ENCODE measurements at regions not wholly inside any gene's neighbourhood (a gene's known extent, or its start where the extent isn't known, plus 50 kb on each side); places are given as distances from the start of the nearest gene placed in this dataset.

GRCh38 chr10:88083597-88083989, 220.2 kb downstream of the PTEN start:
- no peak for DNase-seq

DNA sequence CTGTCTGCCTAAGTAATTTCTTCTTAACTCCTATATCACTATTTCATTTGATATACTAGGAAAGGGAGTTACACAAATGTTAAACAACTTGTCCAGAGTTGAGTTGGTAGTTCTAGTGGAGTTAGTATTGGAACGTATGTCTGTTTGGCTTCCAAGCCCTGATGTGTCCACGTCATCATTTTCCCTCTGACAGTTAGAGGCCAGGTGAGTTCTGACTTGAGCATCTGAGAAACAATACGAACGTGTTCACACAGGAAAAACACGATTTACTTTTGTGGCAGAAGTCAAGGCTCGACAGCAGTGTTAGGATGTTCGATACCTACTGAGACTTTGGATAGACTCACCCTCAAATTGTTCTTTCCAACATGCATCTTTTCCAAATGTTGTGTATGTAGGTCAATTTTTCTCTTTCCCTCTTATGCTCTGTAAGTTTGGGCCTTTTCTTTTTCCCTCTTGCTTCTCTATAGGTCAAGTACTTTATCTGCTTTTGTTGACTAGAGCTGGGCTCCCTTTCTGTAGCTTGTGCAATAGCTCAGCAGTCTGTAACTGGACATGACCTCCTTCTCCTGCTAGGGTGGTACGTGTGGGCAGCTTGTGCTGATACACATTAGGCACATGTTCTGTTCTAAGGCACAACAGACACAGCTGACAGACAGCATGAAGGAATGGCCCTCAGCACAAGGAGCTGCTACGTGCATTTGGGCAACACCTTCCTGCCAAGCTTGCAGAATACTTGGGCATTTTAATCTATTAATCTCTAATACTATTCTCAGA, 222.9 kb downstream of the PTEN start:
- no peak for DNase-seq

- DNase-seq = no peak
Observed at GRCh38 chr10:88088441-88089340, 225.3 kb downstream of the PTEN start.

- no peak for DNase-seq
Observed at GRCh38 chr10:88089498-88089897, 226.1 kb downstream of the PTEN start.

- DNase-seq = peak; percentile 76 to 85
Observed at GRCh38 chr10:88090568-88091214, 227.3 kb downstream of the PTEN start.

DNA sequence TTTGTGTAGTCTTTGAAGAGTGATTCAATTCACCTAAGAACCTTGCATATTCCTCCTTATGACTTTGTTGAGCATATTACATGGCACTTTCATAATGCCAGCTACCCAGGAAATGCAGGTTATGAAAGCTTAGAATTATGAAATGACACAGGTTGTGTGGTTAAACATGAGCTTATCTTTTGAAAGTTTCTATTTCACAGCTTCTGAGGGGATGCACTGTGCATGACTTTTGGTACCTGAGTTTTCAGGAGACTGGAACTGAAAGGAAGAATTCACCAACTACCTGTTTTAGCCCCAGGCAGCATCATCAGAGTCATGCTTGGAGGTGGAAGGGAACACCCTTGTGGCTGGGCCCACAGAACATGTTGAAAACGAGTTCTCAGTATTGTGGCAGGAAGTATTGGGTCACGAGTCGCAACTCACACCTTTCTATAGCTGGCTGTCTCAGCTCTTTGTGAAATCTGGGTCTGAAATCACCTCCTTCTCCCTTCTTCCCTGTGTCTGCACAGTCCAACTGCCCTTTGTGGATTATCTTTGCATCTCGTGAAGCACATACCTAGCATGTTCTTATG, 228.2 kb downstream of the PTEN start:
- DNase-seq = peak; percentile 27 to 29

GRCh38 chr10:88092265-88092664, 228.8 kb downstream of the PTEN start:
- no peak for DNase-seq

DNA sequence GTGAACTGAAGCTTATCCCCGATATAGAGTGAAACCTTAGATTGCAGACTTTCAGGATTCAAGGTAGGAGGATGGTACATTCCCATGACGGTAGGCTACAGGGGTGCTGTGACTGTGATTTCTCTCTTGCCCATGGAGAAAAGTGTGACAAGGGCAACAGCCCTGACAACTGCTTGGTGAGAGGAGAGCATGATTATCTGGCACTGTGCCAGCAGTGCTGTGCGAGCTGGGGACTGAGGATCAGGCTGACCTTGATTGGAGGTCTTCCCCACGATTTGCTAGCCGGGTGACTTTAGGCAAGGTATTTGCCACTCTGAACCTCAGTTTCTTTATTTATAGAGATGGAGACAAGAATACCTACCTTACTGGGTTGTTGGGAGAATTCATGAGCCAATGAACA, 229.5 kb downstream of the PTEN start:
- DNase-seq = no peak

- no peak for DNase-seq
Observed at GRCh38 chr10:88094795-88095194, 231.4 kb downstream of the PTEN start.

DNA sequence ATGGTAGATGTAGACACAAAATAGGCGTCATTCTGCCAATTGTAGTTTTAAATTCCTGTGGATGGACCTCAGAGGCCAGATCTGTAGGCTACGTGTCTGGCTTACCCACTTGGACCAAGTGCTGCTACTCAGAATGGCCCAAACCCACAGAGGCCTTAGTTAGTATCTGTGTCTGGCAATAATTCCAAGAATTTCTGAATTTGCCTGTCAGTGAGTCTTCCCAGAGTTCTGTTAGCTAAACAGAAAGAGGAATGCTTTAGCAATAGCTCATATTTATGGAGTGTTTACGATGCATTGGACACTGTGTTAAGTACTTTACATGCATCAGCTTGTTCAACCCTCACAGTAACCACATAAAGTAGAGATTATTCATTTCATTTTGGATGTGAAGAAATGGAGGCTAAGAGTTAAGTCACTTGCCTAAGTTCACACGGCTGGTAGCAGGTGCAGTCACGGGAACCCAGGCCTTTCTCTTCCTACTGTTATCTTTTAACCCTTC, 231.8 kb downstream of the PTEN start:
- DNase-seq = no peak

GRCh38 chr10:88095778-88096431, 232.5 kb downstream of the PTEN start:
- DNase-seq = no peak

- peak in 1 of 2 experiments; percentile 21 for DNase-seq
Observed at GRCh38 chr10:88097092-88097516, 233.7 kb downstream of the PTEN start.

- no peak for DNase-seq
Observed at GRCh38 chr10:88097536-88097935, 234.1 kb downstream of the PTEN start.

DNA sequence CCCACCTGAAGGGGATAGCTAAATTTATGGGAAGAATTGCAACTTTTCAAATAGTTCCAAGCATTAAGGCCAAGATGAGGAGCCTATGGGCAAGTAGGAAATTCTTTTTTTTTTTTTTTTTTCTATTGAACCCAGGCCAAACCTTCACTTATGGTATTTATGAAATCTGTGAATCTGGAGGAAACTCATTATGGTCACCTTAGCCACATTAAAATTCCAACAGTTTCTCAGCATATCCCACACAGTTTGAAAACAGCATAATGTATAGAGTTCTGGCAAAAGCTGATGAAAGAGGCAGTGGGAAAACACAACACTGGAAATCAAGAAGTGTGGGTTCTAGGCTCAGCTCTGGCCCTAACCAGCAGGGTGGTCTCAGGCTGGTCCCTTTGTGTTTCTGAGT, 236.9 kb downstream of the PTEN start:
- DNase-seq = no peak

DNA sequence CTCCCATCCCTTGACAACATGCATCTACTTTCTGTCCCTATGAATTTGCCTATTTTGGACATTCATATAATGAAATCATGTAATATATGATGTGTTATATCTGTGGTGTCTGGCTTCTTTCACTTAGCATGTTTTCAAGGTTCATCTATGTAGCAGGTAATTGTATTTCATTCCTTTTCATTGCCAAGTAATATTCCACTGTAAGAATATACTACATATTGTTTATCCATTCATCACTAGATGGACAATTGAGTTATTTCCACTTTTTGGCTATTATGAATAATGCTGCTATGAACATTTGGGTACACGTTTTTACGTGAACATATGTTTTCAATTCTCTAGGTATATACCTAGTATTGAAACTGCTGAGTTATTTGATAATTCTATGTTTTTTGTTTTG, 238.2 kb downstream of the PTEN start:
- no peak for DNase-seq

GRCh38 chr10:88103576-88103975, 240.2 kb downstream of the PTEN start:
- DNase-seq = no peak

- no peak for DNase-seq
Observed at GRCh38 chr10:88104223-88104622, 240.8 kb downstream of the PTEN start.

DNA sequence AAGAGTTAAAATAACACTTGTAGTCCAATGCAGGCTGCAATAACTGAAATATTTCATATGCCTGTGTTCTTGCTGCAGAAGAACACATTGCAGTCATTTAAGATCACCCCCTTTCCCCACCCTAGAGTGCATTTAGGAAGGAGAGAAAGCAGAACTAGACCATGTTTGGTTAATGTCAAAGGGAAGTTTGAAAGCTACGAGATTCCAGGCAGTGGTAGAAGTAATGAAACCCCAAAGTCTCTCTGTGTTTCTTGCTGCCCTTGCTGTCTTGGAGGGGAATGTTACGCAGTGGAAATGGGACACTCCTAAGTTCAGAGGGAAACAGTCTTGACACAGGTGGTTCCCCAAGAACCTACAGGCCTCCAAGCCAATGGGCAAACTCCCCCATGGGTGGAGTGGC, 242.9 kb downstream of the PTEN start:
- peak; percentile 94 for DNase-seq

DNA sequence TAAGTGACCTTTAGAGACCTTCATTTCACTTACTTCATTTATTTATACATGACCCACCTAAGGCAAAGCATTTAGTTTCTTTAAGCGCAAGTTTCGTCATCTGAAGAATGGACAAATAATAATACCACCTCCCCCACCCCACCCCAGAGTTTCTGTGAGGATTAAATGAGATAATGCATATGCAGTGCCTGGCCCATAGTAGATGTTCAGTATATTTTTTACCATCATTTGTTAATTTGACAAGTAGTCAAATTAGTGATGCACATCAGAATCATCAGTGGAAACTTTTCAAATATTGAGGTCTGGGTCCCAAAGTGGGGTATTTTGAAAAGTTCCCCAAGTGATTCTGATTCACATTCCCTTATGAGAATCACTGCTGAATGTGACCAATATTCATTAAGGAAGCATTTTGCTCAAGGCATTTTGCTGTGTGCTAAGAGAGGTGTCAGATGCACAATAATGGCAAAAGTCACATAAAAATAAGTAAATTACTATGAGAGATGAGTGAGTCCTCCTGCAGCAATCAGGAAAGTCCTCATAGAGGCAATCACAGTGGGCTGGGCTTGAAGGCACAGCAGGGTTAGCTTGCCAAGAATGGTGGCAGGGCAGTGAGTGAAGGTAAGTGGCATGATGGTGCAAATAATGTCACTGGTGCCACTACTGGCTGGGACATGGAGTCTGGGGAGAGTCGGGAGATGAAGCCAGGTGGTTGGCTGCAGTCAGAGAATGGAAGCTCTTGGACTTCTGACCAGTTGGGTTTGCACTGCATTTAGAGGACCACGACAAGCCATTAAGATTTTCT, 244.1 kb downstream of the PTEN start:
- DNase-seq = no peak

- DNase-seq = peak; percentile 95 to 96
Observed at GRCh38 chr10:88108115-88108610, 244.7 kb downstream of the PTEN start.

DNA sequence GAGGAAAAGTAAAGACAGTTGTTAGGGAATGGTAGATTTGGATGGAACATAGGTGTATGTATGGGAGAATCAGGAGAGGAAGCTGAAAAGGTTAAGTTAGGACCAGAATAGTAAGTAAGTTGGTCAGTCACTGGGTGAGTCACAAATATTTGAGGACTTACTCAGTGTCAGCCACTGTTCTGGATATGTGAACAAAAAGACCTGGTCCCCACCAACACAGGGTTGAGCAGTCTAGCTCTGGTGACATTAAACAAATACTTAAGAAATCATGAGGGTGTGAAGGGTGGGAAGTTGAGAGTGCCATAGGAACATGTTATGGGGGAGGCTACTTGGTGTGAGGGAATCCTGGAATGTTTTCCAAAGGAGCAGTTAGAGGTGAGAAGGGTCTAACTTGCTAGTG, 246.9 kb downstream of the PTEN start:
- DNase-seq = no peak
